Fibroblast of the aortic adventitia (primary cell): ENCODE measurements at regions not wholly inside any gene's neighbourhood (a gene's known extent, or its start where the extent isn't known, plus 50 kb on each side); places are given as distances from the start of the nearest gene placed in this dataset.

Source experiments
- DNase-seq: peaks from one replicate; pipeline ENCODE4 v3.0.0-alpha.2; 2010; ENCODE audit warnings: low read depth
- H3K4me3 ChIP-seq: 2 replicates; pipeline ENCODE4 v1.5.1; 2011; ENCODE audit warnings: low read depth, mild to moderate bottlenecking, control low read depth, low read length, moderate library complexity
- TF ChIP-seq, protein P1 (sequence below): IDR thresholded peaks from 2 replicates; pipeline ENCODE4 v1.5.1; 2011; ENCODE audit warnings: mild to moderate bottlenecking, low read length, control low read depth, inconsistent platforms; ENCODE audit not compliant: insufficient read depth

DNA sequence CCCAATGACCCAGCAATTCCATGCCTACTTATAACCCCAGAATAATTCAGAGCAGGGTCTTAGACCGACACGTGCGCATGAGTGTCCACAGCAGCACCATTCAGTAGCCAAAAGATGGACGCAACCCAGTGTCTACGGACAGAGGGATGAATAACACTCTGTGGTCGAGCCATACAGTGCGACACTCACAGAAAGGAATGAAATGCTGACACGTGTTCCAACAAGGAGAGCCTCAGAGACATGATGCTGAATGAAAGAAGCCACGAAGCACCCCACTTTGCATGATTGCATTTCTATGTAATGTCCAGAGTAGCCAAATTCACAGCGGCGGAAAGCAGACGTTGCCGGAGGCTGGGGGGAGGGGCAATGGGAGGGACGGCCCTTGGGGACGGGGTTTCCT lies 134.4 kb downstream of the CTTN start:
- no peak overlapping the region for H3K4me3 ChIP-seq
- DNase-seq: no peak
- TF ChIP-seq, protein P1, sequence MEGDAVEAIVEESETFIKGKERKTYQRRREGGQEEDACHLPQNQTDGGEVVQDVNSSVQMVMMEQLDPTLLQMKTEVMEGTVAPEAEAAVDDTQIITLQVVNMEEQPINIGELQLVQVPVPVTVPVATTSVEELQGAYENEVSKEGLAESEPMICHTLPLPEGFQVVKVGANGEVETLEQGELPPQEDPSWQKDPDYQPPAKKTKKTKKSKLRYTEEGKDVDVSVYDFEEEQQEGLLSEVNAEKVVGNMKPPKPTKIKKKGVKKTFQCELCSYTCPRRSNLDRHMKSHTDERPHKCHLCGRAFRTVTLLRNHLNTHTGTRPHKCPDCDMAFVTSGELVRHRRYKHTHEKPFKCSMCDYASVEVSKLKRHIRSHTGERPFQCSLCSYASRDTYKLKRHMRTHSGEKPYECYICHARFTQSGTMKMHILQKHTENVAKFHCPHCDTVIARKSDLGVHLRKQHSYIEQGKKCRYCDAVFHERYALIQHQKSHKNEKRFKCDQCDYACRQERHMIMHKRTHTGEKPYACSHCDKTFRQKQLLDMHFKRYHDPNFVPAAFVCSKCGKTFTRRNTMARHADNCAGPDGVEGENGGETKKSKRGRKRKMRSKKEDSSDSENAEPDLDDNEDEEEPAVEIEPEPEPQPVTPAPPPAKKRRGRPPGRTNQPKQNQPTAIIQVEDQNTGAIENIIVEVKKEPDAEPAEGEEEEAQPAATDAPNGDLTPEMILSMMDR: no peak

DNA sequence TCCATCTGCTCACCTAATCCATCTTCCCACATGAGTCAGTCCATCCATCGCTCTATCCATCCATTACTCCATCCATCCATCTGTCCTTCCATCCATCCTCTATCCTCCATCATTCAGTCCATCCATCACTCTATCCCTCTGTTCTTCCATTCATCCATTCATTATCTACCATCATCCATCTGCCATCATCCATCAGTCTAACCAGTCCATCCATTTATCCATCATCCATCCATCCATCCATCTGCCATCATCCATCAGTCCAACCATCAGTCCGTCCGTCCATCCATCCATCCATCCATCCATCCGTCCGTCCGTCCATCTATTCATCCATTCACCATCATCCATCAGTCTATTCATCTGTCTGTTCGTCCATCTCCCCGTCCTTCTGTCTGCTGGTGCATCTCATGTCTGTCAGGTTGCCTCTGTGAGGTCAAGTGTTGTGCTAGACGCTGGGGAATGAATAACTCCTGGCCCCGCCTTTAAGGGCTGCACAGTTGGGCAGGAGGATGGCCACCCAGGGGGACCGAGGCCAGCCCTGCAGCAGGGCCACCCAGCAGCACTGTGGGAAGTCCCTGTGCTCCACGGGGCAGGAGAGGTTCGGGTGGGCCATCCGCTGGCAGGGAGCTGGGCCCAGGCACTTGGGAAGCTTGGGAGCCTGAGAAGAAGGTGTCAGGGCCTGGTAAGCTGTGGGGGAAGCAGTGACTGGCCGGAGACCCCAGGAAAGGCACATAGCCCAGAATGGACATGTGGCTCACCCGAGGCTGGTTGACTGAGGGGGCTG lies 137.1 kb downstream of the CTTN start:
- TF ChIP-seq, protein P1: no peak
- DNase-seq: no peak
- no peak overlapping the region for H3K4me3 ChIP-seq

DNA sequence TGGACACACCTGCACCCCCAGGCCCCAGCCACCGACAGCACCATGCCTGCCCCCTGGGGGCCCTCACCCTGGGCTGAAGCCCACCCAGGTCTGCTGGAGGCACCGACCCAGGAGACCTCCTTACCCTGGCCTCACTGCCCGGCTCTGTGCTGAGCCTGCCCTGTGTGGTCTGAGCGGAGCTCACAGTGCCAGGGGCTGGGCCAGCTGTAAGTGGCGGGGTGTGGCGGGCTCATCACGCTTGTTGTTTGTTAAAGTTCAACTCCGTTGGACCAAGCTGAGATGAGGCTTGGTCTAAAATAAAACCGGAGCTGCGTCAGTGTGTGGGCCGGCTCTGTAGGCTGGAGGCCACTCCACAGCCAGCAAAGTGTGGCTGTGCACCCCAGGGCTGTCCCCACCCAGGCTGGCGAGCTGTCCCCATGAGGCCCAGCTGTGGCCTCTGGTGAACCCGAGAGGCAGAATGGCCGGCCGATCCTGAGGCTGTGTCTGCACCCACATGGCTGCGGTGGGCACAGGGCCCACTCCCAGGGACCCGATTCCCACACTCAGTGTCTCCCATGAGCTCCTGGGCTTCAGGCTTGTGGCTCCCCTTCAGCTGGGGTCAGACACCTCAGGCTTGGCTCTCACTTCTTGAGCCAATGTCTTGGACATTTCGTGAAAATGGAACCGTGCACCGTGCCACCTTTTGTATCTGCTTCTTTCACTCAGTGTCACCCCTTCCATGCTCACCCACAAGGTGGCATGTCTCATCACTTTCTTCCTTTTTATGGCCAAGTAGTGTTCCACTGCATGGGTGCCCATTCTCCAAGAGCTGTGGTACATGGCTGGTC lies 137.9 kb downstream of the CTTN start:
- TF ChIP-seq, protein P1: no peak
- no peak for DNase-seq
- no peak overlapping the region for H3K4me3 ChIP-seq

DNA sequence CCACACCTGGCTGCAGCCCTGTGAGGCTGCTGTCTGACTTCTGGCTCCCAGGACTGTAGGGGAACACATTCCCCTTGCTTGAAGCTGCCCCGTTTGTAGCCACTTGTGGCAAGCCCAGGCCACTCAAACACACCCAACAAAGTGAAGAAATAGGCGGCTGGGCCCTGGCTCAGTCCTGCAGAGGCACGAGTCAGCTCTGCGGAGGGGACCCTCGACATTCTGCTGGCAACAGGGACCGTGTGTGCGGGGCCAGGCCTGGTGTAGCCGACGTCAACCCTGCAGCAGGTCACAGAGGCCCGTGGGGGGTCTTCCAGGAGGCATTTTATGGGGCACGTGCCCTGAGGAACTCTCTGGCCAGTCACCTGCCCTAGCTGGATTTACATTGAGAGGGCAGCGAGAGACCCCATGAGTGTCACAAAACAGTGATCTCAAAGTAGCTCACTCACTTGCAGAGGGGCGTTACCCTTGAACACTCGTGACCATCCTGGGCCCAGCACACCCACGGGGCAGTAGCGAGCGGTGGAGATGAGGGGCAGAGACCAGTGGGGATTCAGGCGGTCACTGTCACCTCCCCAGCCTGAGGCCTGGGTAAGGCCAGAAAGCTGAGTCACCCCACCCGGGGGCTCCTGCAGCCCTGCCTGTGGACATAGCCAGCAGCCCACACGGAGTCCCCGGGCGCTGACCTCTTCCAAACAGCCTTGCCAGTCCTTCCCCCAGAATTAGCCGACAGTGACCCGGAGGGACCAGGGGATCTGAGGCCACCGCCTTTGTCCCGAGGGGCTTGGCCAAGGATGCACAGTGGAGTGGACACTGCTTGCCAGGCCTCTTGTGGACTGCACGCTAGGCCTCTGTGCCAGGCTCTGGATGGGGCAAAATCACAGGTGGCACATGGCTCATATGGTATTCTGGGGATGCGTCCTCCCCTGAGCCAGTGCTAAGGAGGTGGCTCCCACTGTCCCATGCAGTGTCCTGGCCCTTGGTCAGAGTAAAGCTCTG lies 139.5 kb downstream of the CTTN start:
- DNase-seq: no peak
- H3K4me3 ChIP-seq: no peak overlapping the region
- TF ChIP-seq, protein P1: no peak

DNA sequence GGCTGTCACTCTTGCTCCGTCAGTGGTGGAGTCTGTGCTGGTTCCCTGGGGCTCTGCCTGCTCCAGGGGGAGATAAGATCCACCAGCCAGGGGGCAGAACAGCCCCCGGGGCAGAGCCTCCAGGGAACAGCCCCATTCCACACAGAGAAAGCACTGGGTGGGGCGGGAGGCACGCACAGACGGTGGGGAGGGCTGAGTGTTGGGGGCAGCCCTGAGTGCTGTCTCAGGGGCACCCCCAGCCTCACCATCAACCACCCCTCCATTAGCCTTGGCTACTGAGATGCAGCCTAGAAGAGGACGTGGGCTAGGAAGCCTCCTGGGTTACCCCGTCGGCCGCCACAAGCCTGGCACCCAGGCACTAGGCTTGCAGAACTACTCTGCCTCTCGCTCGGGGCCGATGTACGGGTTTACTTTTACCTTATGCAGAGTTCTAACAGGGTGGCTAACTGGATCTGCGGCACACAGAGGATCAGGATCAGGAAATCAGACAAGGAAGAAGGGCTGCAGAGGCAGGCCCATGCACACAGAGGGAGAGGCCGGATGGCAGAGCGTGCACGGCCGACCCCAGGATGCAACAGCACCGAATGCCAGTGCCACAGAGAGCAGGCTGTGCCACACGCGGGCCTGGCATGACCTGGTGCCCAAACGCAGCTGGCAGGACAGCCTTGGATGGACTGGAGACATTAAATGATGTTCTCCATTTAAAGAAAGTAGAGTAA lies 140.5 kb downstream of the CTTN start:
- TF ChIP-seq, protein P1: no peak
- no peak overlapping the region for H3K4me3 ChIP-seq
- no peak for DNase-seq
